ENCODE measurements at regions not wholly inside any gene's neighbourhood (a gene's known extent, or its start where the extent isn't known, plus 50 kb on each side); places are given as distances from the start of the nearest gene placed in this dataset.
"Not testable (repeated sequence)": the region's sequence is repeated elsewhere in the genome, so short reads cannot be mapped to it uniquely, and the experiment has no call there.

DNA sequence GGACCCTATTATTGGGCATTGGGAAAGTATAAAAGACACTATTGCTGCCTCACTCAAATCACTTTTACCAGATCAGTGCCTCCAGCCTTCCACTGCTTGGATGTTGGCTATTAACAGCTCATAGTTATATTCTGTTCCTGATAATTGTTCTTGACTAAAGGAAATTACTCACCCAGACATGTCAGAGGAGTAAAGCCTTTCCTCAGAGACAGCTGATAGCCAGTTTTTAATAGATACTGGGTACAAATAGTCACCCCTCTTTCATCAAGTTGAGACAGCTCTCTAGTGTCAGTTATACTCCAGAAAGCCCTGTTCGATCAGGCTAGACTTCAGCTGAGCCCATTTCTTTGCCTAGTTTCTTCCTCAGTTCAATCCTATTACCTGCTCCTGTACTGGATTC lies 876.1 kb upstream of the B3GALT2 start:
- Histone ChIP-seq H3K36me3 (ENCODE audit: control insufficient read depth in 2 of 3, insufficient read depth in 3 of 3, low read length in 3 of 3) (no peaks in the 10 kb centered on the region), H3K27ac (ENCODE audit: low read depth in 2 of 2, low read length in 2 of 2) (no peak overlapping the region), H3K9ac (ENCODE audit: low read length in 3 of 3) (no peak overlapping the region), H3K27me3 (ENCODE audit: control insufficient read depth, insufficient read depth, low read length) (no peaks in the 10 kb centered on the region), H3K9me3 (ENCODE audit: control insufficient read depth in 2 of 3, insufficient read depth in 1 of 3, low read length in 3 of 3) (no peaks in the 10 kb centered on the region), H3K4me1 (ENCODE audit: control insufficient read depth in 2 of 3, insufficient read depth in 2 of 3, low read depth in 1 of 3, low read length in 3 of 3) (no peaks in the 10 kb centered on the region), H3K4me3 (ENCODE audit: low read length in 3 of 3) (no peak overlapping the region)
- FAIRE-seq (no peak), DNase-seq (no peak)
- intact Hi-C loops (cut with DNase I): no loop called here
- TF ChIP-seq CTCF (IDR thresholded peaks at IDR 0.05; ENCODE audit: borderline replicate concordance, extremely low read depth, insufficient read depth): no peak

GRCh38 chr1:194060481-194060880 lies 874.1 kb upstream of the B3GALT2 start:
- DNase-seq: no peak
- intact Hi-C loops (cut with DNase I): no loop called here

GRCh38 chr1:194058268-194058667 lies 871.9 kb upstream of the B3GALT2 start:
- intact Hi-C loops (cut with DNase I): not testable (repeated sequence)

More at GRCh38 chr1:194060481-194060880, 874.1 kb upstream of the B3GALT2 start:
- H3K27me3 ChIP-seq (ENCODE audit: control insufficient read depth, insufficient read depth, low read length): no peaks in the 10 kb centered on the region
- no peak for TF ChIP-seq CTCF (IDR thresholded peaks at IDR 0.05; ENCODE audit: borderline replicate concordance, extremely low read depth, insufficient read depth)
- no peak overlapping the region for H3K27ac ChIP-seq (ENCODE audit: low read depth in 2 of 2, low read length in 2 of 2)
- H3K9ac ChIP-seq (ENCODE audit: low read length in 3 of 3): no peak overlapping the region
- no peaks in the 10 kb centered on the region for H3K4me1 ChIP-seq (ENCODE audit: control insufficient read depth in 2 of 3, insufficient read depth in 2 of 3, low read depth in 1 of 3, low read length in 3 of 3)
- H3K36me3 ChIP-seq (ENCODE audit: control insufficient read depth in 2 of 3, insufficient read depth in 3 of 3, low read length in 3 of 3): no peaks in the 10 kb centered on the region
- no peaks in the 10 kb centered on the region for H3K9me3 ChIP-seq (ENCODE audit: control insufficient read depth in 2 of 3, insufficient read depth in 1 of 3, low read length in 3 of 3)
- no peak for FAIRE-seq
- H3K4me3 ChIP-seq (ENCODE audit: low read length in 3 of 3): no peak overlapping the region

GRCh38 chr1:194056169-194056568 lies 869.8 kb upstream of the B3GALT2 start:
- no peak for FAIRE-seq
- no peak for DNase-seq
- Histone ChIP-seq H3K36me3 (ENCODE audit: control insufficient read depth in 2 of 3, insufficient read depth in 3 of 3, low read length in 3 of 3) (no peaks in the 10 kb centered on the region), H3K9ac (ENCODE audit: low read length in 3 of 3) (no peak overlapping the region), H3K27ac (ENCODE audit: low read depth in 2 of 2, low read length in 2 of 2) (no peak overlapping the region), H3K4me1 (ENCODE audit: control insufficient read depth in 2 of 3, insufficient read depth in 2 of 3, low read depth in 1 of 3, low read length in 3 of 3) (no peaks in the 10 kb centered on the region), H3K9me3 (ENCODE audit: control insufficient read depth in 2 of 3, insufficient read depth in 1 of 3, low read length in 3 of 3) (no peaks in the 10 kb centered on the region), H3K27me3 (ENCODE audit: control insufficient read depth, insufficient read depth, low read length) (no peaks in the 10 kb centered on the region), H3K4me3 (ENCODE audit: low read length in 3 of 3) (no peak overlapping the region)
- TF ChIP-seq CTCF (IDR thresholded peaks at IDR 0.05; ENCODE audit: borderline replicate concordance, extremely low read depth, insufficient read depth): no peak
- intact Hi-C loops (cut with DNase I): no loop called here

More at GRCh38 chr1:194058268-194058667, 871.9 kb upstream of the B3GALT2 start:
- FAIRE-seq; H3K9me3 ChIP-seq (ENCODE audit: control insufficient read depth in 2 of 3, insufficient read depth in 1 of 3, low read length in 3 of 3); H3K27me3 ChIP-seq (ENCODE audit: control insufficient read depth, insufficient read depth, low read length); H3K36me3 ChIP-seq (ENCODE audit: control insufficient read depth in 2 of 3, insufficient read depth in 3 of 3, low read length in 3 of 3); H3K9ac ChIP-seq (ENCODE audit: low read length in 3 of 3); H3K27ac ChIP-seq (ENCODE audit: low read depth in 2 of 2, low read length in 2 of 2); DNase-seq; H3K4me1 ChIP-seq (ENCODE audit: control insufficient read depth in 2 of 3, insufficient read depth in 2 of 3, low read depth in 1 of 3, low read length in 3 of 3); H3K4me3 ChIP-seq (ENCODE audit: low read length in 3 of 3): not testable (repeated sequence)

Measured in kidney (tissue), 13 donors.